Cardiac septum (tissue), 1 donor: ENCODE measurements at regions not wholly inside any gene's neighbourhood (a gene's known extent, or its start where the extent isn't known, plus 50 kb on each side); places are given as distances from the start of the nearest gene placed in this dataset.

Experiments used
- DNase-seq: peaks from one replicate; pipeline ENCODE4 v3.0.0-alpha.2; 2020; ENCODE audit warnings: low spot score
- intact Hi-C: fragments of 100-400 bp; cut with DNase I; formaldehyde crosslinking; loops from one replicate; pipeline ENCODE4 v1.14.0; 2022
- donor health status: DM: no; HTN: no; CAD: no.

GRCh38 chr2:611519-611918, 65.7 kb downstream of the TMEM18 start:
- intact Hi-C loops, result no loop called here
- DNase-seq, result no peak

GRCh38 chr2:610491-610890, 66.7 kb downstream of the TMEM18 start:
- intact Hi-C loops, result no loop called here
- DNase-seq, result no peak

DNA sequence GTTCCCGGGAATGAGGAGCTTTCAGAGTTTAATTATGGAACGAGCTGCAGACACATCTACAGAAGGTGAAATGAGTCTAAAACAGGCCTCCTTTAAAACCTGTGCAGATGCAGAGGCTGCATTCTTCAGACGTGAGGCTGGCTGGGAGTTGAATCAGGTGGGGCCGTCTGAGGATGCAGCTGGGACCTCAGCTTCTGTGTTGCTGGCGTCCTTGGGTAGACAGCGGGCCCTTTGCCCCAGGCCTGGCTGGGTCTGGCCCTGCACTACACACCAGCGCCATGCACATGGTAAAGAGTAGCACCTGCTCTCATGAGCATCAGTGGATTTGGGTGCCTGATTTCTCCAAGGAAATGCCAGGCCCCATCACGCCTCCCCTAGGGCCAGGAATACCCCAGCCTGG, 67.3 kb downstream of the TMEM18 start:
- intact Hi-C loops, result no loop called here
- DNase-seq, result no peak

DNA sequence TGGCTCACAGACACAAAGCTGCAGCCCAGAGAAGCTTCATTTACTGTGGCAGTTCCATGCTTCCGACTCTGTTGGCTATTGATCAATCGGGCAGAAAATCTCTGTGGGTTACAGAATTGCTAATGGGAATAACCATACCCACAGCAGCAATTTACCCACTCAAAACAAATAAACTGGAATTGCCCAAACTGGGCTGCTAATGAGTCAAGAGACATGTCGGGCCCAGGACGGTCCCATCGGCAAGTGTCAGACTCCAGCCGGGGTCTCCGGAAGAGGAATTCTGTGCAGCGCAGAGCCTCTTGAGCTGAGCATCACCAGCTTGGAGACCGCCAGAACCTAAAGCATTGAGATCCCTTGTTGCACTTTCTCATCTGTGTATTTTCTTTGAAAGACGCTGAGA, 67.8 kb downstream of the TMEM18 start:
- DNase-seq, result no peak
- intact Hi-C loops, result no loop called here

DNA sequence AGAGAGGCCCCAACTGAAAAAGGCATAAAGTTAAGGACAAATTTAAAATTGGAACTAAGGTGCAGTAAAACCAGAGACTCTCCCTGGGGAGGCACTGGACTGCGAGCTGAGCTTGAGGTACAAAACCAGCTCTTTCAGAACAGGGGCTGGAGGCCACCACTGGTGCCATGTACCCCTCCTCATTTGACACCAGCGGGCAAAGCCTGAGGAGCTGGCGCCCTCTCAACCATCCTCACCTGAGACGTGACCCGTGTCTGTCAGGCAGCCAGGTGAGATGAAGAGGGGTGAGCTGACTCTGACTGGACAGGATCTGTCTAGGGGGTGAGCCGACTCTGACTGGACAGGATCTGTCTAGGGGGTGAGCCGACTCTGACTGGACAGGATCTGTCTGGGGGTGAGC, 68.5 kb downstream of the TMEM18 start:
- no peak for DNase-seq
- intact Hi-C loops, result no loop called here

DNA sequence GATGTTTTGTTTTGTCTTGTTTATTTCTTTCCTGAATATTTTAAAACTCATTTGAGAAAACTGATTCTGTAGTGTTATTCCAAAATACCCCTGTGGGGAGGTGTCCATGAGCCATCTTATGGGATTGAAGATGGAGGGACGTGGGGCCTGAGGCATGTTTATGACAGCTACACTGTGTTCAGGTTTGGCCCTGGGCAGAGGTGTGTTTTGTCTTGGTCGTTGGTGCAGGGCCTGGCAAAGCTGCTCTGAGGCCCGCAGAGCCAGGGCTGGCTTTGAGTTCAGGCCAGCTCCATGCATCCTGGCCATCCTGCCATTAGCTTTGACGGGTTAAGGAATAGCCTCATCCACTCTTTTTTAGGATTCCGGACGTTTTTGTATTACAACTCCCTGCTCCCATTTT, 68.9 kb downstream of the TMEM18 start:
- intact Hi-C loops, result no loop called here
- peak; percentile 14 for DNase-seq

GRCh38 chr2:607709-608108, 69.5 kb downstream of the TMEM18 start:
- intact Hi-C loops, result no loop called here
- no peak for DNase-seq

- intact Hi-C loops, result no loop called here
- no peak for DNase-seq
Measured at GRCh38 chr2:607172-607571, 70.0 kb downstream of the TMEM18 start.

DNA sequence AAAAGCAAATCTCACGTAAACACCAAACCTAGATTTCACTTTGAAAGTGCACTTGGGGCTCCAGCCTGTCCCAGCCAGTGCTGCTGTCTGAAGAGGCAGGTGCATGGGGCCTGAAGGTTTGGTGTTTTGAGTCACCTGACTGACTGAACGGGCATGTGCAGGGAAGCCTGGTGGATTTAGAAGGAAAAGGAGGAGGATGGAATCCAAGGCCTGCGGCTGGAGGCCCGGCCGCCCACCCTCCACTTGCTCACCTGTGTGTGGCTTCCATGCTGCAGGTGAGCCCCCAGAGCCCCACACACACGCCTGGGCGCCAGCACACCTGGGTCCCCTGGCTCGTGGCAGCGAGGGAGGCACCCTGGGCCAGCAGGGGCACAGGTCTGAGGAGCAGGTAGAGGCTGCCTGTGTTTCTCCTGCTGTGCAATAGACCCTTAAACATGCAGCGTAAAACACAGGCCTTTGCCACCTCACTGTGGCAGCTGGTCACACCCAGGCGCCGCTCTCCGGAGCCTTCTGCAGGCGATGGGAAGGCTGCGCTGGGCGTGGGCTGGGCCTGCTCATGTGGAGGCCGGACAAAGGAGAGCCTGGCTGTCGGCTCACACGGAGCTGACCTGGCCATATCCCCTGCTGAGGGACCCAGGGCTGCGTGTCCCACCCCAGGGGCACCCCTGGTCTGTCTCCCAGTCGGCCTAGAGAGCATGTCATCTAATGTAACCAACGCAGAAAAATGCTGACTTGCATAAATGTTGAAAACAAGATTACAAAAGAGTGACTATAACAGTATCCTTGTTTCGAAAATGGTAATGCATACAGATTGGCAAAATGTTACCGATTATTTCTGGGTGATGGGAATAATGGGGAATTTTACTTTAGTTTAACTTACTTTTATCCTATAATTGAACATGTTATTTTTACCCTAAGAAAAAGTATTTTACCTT, 71.3 kb downstream of the TMEM18 start:
- intact Hi-C loops, result no loop called here
- DNase-seq, result no peak

DNA sequence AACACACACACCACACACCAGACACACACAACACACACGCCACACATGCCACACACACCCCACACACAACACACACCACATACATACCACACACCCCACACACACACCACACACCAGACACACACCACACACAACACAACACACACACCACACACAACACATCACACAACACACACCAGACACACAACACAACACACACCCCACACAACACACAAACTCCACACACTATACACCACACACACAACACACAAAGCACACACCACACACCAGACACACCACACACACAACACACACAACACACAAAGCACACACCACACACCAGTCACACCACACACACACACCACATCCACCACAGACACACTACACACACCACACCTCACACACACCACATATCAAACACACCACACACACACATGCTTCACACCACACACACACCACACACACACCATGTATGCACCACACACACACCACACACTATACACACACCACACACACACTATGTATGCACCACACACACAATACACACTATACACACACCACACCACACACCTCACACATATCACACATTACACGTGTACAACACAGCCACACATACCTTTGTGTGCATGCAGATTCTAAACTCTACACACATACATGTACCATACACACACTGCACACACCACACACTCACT, 72.2 kb downstream of the TMEM18 start:
- DNase-seq, result no peak
- intact Hi-C loops, result no loop called here

DNA sequence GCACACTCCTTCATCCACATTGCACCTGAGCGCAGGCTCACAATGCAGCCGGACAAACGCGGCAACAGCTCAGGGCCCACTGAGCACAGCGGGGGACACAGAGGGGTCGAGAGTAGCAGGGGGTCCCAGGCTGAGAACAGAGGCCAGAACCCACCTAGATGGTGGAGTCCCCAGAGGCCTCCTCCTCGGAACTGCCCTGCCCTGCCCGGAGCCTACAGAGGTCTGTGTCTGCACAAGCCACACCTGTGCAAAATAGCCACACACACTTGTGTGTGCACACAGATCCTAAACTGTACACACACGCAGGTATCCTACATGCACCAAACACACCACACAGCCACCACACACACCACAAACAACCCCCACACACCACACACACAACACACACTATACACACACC, 72.8 kb downstream of the TMEM18 start:
- no peak for DNase-seq
- intact Hi-C loops, result no loop called here

- intact Hi-C loops, result no loop called here
- DNase-seq, result peak; percentile 36
Measured at GRCh38 chr2:603869-604268, 73.3 kb downstream of the TMEM18 start.

GRCh38 chr2:603427-603826, 73.8 kb downstream of the TMEM18 start:
- intact Hi-C loops, result no loop called here
- peak; percentile 22 for DNase-seq

DNA sequence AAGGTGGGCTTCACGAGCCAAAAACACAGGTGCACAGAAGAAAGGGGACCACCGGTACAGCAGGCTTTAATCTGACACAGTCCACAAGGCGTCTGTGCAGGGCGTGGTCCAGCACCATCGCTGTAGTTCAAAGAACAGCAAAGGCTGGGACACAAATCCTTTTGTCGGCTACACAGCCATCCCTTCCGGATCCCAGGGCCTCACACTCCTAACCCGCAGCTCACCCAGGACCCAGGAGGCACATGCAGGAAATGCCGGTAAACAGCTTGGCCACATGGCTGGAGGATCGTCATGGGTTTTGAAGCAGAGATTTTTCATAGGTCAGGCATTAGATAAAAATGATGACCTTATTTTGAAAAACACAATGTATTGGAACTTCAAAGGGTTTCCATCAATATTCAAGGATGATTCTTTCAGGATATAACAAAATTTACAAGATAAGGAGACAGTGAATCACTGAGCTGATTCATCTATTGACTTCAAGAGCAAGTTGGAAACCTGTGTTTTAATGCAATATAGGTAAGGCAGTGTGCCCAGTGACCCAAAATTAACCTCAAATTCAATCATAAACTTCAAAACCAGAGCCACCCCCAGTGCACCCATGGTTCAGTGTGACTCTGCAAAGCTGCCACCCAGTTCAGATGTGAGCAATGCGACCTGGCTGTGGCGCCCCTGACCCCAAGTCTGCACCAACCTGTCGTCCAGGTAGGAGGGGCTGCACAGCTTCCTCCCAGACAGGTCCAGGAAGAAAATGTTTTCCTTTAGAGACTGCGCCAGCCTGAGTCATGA, 74.4 kb downstream of the TMEM18 start:
- DNase-seq, result peak; percentile 46
- intact Hi-C loops, result no loop called here

DNA sequence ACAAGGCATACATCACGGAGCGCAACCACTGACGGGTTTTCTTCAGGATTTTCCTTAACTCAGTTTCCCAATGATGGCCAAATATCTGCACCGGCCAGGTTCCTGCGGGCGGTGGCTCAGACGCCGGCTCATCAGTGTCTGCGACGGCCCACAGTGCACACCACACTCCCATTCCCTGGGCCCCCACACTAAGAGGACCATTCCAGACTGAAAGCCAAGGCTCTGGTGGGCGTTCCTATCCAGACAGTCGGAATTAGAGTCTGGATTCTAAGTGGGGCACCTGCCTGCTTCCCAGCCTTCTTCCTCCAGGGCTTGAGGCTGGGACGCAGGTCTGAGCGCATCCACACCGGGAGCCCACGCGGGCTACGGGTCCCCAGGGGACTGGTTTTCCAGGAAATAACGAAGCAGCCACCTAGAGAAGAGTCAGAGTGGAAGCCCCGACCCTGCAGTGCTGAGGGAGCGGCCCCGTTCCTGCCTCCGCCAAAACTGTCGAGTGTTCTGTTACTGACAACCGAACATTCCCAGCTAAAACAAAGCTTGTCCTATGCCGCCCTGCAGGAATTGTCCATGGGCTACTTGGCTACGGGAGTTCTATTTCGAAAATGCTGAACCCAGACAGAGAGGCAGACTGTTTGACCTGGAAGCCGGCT, 75.3 kb downstream of the TMEM18 start:
- peak; percentile 46 for DNase-seq
- intact Hi-C loops, result no loop called here

GRCh38 chr2:601387-601698, 75.9 kb downstream of the TMEM18 start:
- intact Hi-C loops, result no loop called here
- DNase-seq, result peak; percentile 19

- peak; percentile 73 for DNase-seq
Measured at GRCh38 chr2:600542-601386, 76.4 kb downstream of the TMEM18 start.

DNA sequence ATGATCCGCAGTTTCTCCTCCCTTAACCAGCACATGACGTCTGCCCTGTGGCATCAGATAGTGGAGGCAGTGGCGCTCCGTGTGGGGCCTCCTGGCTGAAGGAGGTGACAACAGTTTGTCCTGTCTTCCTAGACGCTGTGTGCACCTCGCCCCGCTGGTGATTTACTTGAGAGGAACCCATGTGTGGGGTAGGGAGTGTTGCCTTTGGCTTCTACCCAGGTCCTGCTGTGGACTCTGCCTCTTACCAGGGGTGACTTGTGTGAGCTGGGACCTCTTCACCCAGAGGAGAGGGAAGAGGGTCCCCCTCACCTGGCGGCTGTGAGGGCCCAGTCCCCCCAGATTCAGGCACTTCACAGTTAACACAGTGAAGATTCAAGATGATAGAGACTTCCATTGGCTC, 77.6 kb downstream of the TMEM18 start:
- peak; percentile 57 for DNase-seq
- intact Hi-C loops, result no loop called here

More at GRCh38 chr2:600542-601386, 76.4 kb downstream of the TMEM18 start:
- intact Hi-C loops, result no loop called here
